RCC 7860 (cell line): ENCODE measurements at regions not wholly inside any gene's neighbourhood (a gene's known extent, or its start where the extent isn't known, plus 50 kb on each side); places are given as distances from the start of the nearest gene placed in this dataset.
"Not testable (repeated sequence)": the region's sequence is repeated elsewhere in the genome, so short reads cannot be mapped to it uniquely, and the experiment has no call there.

Source experiments
- DNase-seq: peaks from one replicate; pipeline ENCODE4 v3.0.0-alpha.2; 2015; ENCODE audit warnings: low spot score
- FAIRE-seq: peaks from 2 replicates; lab custom pipeline; 2012; peaks lifted over from hg19 to GRCh38; lab: Jason Lieb, UNC

GRCh38 chr3:118231578-118231977 lies 803.1 kb downstream of the IGSF11 start:
- FAIRE-seq (no peak), DNase-seq (no peak)

DNA sequence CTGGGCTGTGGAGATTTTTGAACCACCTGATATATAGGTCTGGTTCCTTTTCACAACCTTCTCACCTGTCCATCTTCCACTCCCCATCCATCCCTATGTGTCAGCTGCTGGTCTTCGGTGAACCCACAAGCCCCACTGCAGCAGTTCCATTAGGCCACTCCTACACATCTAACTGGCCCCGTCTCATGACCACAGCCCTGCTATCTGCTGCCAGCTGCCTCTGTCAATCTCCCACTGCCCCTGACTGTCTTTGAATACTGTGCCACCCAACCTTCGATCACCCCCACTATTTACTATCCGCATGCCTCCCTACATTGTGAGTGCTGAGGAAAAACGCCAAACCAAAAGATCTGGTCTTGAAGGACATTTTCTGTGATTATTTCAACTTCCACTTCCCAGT lies 795.4 kb downstream of the IGSF11 start:
- FAIRE-seq (no peak), DNase-seq (no peak)

DNA sequence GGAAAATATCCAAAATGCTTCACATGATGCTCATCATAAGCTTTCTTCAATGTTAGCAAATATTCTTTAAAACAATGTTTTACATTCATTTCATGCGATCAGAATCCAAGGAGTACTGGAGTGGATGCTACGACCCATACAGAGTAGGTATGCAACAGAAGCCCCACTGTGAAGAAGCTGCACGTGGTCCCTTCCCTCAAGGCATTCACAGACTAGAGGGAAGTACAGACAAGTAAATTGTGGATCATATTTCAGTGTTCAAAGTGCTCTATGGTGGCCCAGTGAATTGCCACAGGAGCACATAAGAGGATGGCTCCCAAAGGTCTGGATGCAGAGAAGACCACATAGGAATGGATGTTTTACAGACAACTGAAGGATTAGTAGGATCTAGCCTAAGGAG lies 789.9 kb downstream of the IGSF11 start:
- no peak for FAIRE-seq
- no peak for DNase-seq

DNA sequence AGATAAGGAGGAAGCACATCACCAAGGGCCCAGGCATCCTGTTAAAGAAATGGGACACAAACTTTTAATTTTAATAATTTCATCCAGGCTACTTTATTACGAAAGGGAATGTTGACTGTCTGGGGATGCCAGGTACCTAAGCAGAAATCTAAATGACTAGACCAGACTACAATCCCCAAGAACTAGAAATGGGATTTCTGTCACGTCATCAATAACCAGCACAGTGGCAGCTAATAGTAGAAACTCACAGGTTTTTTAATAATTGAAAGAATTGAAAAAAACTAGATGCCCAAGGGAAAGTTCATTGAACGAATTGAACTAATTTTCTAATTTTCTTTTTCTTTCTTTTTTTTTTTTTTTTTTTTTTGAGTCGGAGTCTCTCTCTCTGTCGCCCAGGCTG lies 789.3 kb downstream of the IGSF11 start:
- FAIRE-seq: no peak
- DNase-seq: no peak

DNA sequence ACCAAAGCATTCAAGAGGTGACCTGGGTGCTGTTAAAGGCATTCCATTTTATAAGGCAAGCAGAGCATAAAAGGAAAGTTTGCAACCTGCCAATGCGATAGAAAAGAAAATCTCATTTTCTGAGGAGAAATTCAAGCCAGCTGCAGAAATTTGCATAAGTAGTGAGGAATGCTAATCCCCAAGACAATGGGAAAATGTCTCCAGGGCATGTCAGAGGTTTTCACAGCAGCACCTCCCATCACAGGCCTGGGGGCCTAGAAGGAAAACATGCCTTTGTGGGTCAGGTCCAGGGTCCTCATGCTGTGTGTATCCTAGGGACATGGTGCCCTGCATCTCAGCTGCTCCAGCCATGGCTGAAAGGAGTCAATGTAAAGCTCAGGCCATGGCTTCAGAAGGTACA lies 775.8 kb downstream of the IGSF11 start:
- DNase-seq, FAIRE-seq: not testable (repeated sequence)

- FAIRE-seq (no peak), DNase-seq (no peak)
These were observed 771.7 kb downstream of the IGSF11 start for GRCh38 chr3:118262800-118263402.

DNA sequence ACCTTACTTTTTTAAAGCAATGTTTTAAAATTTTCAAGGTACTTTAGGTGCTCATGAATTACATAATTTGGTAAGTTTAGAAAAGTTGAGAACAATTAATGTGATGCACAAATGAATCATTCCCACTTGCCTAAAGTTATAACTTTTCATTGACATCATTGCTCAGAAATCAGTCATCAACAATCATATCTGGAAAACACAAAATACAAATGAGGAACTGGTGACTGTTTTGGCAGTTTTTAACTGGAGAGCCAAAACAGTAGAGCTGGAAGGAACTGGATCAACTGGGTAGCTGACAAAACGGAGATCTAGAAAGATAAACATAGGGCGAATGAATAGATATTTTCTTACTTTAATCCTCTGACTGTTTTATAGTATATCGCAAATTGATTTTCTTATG lies 767.1 kb downstream of the IGSF11 start:
- no peak for FAIRE-seq

GRCh38 chr3:118269537-118270125 lies 765.0 kb downstream of the IGSF11 start:
- FAIRE-seq: no peak
- no peak for DNase-seq

More for the DNA sequence above, 767.1 kb downstream of the IGSF11 start:
- no peak for DNase-seq

DNA sequence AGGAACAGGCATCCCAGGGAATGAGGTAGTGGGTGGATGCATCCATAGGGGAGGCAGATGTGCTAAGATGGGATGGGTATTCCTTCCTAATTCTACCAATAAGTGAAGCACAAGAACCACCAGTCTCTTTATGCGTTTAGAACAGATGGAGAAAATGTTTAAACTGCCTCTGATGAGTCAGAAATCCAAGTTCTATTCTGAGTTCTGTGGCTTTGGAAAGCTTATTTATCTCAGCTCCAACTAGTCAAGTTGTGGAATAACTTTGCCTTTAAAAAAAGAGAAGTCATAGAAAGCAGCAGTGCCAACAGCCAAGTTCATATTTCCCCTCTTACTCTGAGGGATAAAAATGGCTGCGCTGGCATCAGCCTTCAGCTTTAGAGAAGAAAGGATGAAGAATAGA lies 761.7 kb downstream of the IGSF11 start:
- DNase-seq: no peak

DNA sequence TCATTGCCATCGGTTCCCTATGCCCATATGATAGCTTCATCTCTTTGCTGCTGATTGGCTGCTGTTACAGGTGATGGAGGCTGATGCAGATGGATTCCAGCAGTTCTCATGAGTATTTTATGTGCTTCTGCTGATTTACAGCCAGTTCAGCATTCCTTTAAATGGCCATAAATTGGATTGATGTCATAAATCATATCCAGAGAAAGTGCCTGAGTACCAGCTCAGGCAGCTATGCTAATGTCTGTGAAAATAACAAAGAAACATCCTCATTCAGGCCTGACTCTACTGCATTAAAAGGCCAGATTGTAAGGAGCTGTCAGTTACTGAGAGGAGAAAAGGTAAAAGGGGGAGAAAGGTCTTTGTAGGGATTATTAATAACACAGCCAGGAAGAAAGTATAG lies 756.8 kb downstream of the IGSF11 start:
- no peak for FAIRE-seq
- no peak for DNase-seq

More for the DNA sequence above, 761.7 kb downstream of the IGSF11 start:
- FAIRE-seq: no peak

DNA sequence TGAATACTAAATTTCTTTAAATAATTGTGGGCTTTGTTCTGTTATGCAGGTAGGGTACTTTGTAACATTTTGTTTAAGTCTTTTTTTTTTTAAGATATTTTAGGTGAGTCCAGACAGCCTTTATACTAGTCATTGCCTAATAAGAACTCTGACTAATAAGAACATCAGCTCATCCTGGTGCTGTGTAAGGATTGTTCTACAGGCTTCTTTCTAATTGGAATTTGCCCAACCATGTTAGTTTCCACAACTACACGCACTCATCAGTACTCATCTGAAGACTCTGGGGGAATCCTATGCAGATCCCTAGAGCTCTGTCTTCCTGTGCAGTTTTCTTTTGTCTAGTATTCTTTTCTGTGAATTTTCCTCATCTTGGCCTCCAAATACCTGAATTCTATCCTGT lies 741.8 kb downstream of the IGSF11 start:
- no peak for FAIRE-seq
- no peak for DNase-seq

- no peak for DNase-seq
- no peak for FAIRE-seq
These were observed 736.5 kb downstream of the IGSF11 start for GRCh38 chr3:118298133-118298532.

DNA sequence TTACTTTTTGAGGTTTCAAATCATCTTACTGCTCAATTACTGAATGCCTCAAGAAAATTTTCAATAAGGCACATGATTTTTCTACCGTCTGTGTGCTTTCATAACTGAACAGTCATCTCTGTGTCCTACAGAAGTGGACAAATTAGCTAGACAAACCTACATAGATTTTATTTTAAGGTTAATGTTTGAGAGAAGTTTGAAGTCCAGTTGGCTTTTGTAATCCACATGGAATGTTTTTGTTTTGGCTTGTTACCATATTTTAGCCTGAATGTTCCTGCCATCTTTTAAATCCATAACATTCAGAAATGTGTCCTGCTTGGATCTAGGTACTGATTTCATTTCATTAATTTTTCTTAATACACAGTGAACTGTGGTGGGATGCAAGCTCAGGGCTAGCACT lies 730.1 kb downstream of the IGSF11 start:
- FAIRE-seq: no peak
- no peak for DNase-seq

- no peak for DNase-seq
- no peak for FAIRE-seq
These were observed 701.9 kb downstream of the IGSF11 start for GRCh38 chr3:118332699-118333098.

- FAIRE-seq: no peak
- DNase-seq: no peak
These were observed 697.0 kb downstream of the IGSF11 start for GRCh38 chr3:118337649-118338048.

- no peak for DNase-seq
- no peak for FAIRE-seq
These were observed 687.1 kb downstream of the IGSF11 start for GRCh38 chr3:118347396-118348168.

DNA sequence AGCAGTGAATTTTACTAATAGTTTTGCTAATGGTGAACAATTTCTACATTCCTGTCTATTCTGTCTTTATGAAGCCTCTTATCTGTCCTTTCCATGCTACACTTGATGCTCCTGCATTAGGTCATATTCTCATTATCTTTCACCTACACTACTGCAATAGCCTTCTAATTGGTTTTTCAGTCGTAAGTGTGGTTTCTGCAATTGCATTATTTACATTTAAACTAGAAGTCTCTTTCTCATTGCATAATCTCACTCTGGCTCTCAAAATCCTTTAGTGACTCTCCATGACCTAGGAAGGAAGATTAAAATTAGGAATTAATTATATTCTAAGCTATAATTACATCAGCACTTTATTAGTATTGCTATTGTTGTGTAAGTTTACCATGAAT lies 686.5 kb downstream of the IGSF11 start:
- DNase-seq (no peak), FAIRE-seq (no peak)

DNA sequence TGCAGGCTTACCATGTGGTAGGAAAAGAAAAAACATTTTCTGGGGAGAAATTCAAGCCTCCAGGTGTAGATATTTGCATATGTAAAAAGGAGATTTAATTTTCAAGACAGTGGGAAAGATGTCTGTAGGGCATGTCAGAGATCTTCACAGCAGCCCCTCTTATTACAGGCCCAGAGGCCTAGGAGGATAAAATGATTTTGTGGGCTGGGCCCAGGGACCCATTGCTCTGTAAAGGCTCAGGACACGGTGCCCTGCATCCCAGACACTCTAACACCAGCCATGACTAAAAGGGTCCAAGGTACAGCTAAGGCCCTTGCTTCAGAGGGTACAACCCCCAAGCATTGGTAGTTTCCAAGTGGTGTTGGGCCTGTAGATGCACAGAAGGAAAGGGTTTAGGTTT lies 680.1 kb downstream of the IGSF11 start:
- DNase-seq (no peak), FAIRE-seq (no peak)

DNA sequence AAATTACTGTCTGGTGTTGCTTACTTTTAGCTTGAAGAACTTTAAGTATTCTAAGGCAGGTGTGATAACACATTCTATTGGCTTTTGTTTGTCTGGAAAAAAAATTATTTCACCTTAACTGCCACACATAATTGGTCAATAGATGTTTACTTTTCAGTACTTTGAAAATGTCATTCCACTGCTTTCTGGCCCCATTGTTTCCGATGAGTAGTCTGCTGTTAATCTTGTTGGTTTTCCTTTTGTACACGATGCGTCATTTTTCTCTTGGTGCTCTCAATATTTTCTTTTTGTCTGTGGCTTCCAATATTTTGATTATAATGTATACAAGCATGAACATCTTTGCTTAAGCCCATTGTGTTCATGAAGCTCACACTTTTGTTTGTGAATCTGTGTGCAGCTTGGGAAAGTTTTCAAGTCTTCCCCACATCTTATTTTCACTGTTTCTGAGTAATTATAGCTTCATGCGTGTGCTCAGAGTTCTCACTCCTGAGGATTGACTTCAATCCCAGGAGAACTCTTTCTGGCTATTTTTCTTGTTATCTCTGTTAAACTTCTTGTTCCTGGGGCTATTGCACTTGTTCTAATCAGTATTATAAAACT lies 664.7 kb downstream of the IGSF11 start:
- no peak for FAIRE-seq
- no peak for DNase-seq

DNA sequence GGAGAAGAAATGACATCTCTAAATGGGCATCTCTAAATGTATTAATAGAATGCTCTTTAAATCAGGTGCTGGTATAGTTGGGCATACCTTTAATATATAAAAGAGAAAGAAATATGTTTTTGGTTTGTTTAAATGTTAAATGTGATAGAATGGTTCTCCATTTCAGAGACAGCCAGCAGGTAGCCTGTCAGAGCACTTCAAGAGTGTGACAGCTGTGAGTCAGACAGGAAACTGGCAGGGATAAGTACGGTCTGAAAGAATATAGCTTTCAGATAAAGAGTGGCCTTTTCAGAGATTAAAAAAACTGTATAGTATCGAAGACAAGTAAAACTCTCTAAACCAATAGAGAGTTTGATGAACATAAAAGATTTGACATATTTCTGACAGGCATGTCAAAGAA lies 654.1 kb downstream of the IGSF11 start:
- no peak for FAIRE-seq
- no peak for DNase-seq

- DNase-seq (no peak), FAIRE-seq (no peak)
These were observed 638.2 kb downstream of the IGSF11 start for GRCh38 chr3:118396491-118396890.

- DNase-seq (no peak), FAIRE-seq (no peak)
These were observed 634.6 kb downstream of the IGSF11 start for GRCh38 chr3:118400086-118400485.
